Muscle layer of colon (tissue), 2 donors: ENCODE measurements at regions not wholly inside any gene's neighbourhood (a gene's known extent, or its start where the extent isn't known, plus 50 kb on each side); places are given as distances from the start of the nearest gene placed in this dataset.
A peak's percentile ranks its signal among the peaks of the same experiment; 100 is the strongest.

Experiments
- H3K27ac ChIP-seq: one replicate; pipeline ENCODE4 v1.7.0; 2013; ENCODE audit warnings: low read depth, mild to moderate bottlenecking, low read length, moderate library complexity
- H3K27me3 ChIP-seq, 2 donors: one replicate each; pipeline ENCODE4 v1.7.0; 2013; ENCODE audit warnings: low read length in 2 of 2, mild to moderate bottlenecking in 2 of 2; ENCODE audit not compliant: insufficient read depth in 2 of 2, control insufficient read depth in 1 of 2
- H3K36me3 ChIP-seq: one replicate; pipeline ENCODE4 v1.7.0; 2013; ENCODE audit warnings: mild to moderate bottlenecking, low read length; ENCODE audit not compliant: insufficient read depth
- H3K4me1 ChIP-seq: one replicate; pipeline ENCODE4 v1.7.0; 2013; ENCODE audit warnings: mild to moderate bottlenecking, low read length; ENCODE audit not compliant: insufficient read depth
- H3K4me3 ChIP-seq, 2 donors: one replicate each; pipeline ENCODE4 v1.7.0; 2013; ENCODE audit warnings: low read length in 2 of 2, low read depth in 1 of 2, mild to moderate bottlenecking in 1 of 2, moderate library complexity in 1 of 2
- H3K9ac ChIP-seq: one replicate; pipeline ENCODE4 v1.7.0; 2013; ENCODE audit warnings: low read length
- H3K9me3 ChIP-seq: one replicate; pipeline ENCODE4 v1.7.0; 2013; ENCODE audit warnings: mild to moderate bottlenecking, low read length
- donor health status: abdominal sarcoma.
- donor health status: Adenocarcinoma of cecum.

DNA sequence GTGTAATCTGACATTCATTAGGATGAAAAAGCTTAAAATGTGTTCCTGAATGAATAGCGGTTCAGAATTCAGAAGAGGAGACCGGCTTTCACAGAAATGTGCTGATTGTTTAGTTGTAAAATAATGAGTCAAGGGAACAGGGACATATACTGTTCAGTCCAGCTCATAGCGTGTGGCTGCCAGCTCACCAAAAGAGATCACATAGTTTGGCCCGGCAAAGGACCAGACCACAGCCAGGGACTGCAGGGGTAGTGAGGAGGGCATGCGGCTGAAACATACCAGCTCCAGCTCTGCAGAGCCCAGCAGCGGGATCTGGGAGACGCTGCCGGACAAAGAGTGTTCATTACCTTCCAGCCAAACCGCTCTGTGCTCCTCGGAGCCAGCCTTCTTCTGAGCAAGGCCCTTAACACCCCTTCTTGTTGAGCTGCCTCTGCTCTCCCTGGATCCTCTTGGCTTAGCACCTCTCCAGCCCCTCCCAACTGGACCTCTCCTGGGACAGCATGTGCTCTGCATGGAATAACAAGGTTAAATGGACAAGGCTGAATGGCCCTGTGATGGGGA, 116.8 kb upstream of the CNTLN start:
- H3K27ac ChIP-seq: no peak overlapping the region
- no peaks in the 10 kb centered on the region for H3K9me3 ChIP-seq
- no peak overlapping the region for H3K4me3 ChIP-seq

DNA sequence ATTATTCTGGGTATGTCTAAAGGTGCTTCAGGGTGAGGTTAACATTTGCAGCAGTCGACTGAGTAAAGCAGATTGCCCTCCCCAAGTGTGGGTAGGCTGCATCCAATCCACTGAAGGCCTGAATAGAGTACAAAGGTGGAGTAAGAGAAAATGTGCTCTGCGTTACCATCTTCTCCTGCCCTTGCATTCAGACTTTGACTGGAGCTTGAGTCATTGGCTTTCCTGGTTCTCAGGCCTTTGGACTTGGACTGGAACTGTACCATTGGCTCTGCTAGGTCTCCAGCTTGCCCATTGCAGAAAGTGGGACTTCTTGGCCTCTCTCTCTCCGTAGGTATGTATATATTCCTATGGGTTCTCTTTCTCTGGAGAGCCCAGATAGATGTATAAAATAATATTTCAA, 120.9 kb upstream of the CNTLN start:
- no peak overlapping the region for H3K4me3 ChIP-seq
- no peak overlapping the region for H3K9ac ChIP-seq
- H3K27me3 ChIP-seq: no peaks in the 10 kb centered on the region
- no peaks in the 10 kb centered on the region for H3K36me3 ChIP-seq
- no peaks in the 10 kb centered on the region for H3K9me3 ChIP-seq
- no peak overlapping the region for H3K27ac ChIP-seq
- H3K4me1 ChIP-seq: no peaks in the 10 kb centered on the region

More for the DNA sequence above, 116.8 kb upstream of the CNTLN start:
- no peaks in the 10 kb centered on the region for H3K4me1 ChIP-seq
- H3K27me3 ChIP-seq: no peaks in the 10 kb centered on the region
- H3K36me3 ChIP-seq: no peaks in the 10 kb centered on the region
- H3K9ac ChIP-seq: no peak overlapping the region

DNA sequence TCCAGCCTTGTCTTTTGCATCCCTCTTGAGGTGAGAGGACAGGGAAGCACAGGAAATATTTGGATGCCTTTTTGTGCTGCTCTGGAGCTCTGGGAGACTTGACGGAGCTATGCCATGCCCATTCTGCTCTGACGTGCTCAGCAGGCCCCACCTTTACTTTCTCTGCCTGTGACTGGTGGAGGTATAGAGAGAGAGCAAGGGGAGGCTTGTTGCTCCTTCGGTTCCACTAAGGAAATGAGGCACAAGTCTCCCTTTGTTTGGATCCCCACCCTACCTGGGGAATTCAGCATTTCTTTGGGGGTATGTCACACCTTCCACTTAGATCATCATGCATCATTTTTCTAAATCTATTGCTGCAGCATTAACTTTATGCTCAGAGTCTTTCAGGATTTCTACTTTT, 121.8 kb upstream of the CNTLN start:
- H3K27ac ChIP-seq: no peak overlapping the region
- H3K4me1 ChIP-seq: no peaks in the 10 kb centered on the region
- H3K27me3 ChIP-seq: no peaks in the 10 kb centered on the region
- H3K36me3 ChIP-seq: no peaks in the 10 kb centered on the region
- no peak overlapping the region for H3K9ac ChIP-seq
- H3K9me3 ChIP-seq: no peaks in the 10 kb centered on the region
- no peak overlapping the region for H3K4me3 ChIP-seq

DNA sequence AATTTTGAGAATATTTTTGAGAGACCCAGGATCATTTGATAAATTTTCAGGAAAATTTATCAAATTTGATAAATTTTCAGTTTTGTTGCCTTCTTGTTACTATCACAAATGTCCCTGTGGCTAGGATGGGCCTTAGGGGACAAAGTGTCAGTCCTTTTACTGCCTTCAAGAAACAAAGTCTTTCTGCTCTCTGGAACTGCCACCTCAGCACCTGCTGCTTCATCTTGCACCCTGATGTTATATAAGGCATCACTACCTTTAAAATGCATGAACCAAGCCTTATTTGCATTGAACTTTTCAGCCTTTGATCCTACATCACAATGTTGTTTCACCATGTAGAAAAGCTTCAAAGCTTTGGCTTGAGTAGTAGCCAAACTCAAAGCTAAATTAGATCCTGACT, 123.0 kb upstream of the CNTLN start:
- H3K27me3 ChIP-seq: no peaks in the 10 kb centered on the region
- H3K9me3 ChIP-seq: no peaks in the 10 kb centered on the region
- H3K27ac ChIP-seq: no peak overlapping the region
- no peaks in the 10 kb centered on the region for H3K4me1 ChIP-seq
- no peak overlapping the region for H3K9ac ChIP-seq
- H3K4me3 ChIP-seq: no peak overlapping the region
- no peaks in the 10 kb centered on the region for H3K36me3 ChIP-seq

DNA sequence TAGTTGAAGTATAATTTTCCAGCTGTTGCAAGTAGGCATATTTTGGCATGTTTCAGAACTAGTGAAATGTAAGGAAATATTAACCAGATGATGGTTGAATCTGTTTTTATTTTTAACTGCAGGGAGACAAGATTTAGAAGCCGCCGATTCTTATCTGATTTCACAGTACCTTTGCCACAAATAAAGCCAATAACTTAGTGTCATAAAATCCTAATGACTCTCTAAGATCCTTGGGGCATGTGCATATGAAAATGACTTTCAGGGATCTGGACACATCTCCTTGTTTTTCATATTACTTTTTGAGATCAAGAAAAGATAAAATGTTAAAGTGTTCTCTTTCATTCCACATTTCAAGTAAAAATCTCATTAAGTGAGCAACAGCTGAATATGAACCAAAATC, 125.8 kb upstream of the CNTLN start:
- no peak overlapping the region for H3K9ac ChIP-seq
- no peak overlapping the region for H3K4me3 ChIP-seq
- H3K9me3 ChIP-seq: no peaks in the 10 kb centered on the region
- peaks cover 8% of the 10 kb centered on the region for H3K4me1 ChIP-seq
- no peaks in the 10 kb centered on the region for H3K36me3 ChIP-seq
- no peak overlapping the region for H3K27ac ChIP-seq
- no peaks in the 10 kb centered on the region for H3K27me3 ChIP-seq

- Histone ChIP-seq H3K4me1 (peaks cover 8% of the 10 kb centered on the region), H3K9me3 (no peaks in the 10 kb centered on the region), H3K4me3 (peak overlapping the region in 1 of 2 donors; percentile 49), H3K9ac (peak overlapping the region; percentile 7), H3K27me3 (no peaks in the 10 kb centered on the region), H3K27ac (peak overlapping the region; percentile 3), H3K36me3 (no peaks in the 10 kb centered on the region)
Measured at GRCh38 chr9:17005056-17005823, 129.6 kb upstream of the CNTLN start.

GRCh38 chr9:17004500-17004899, 130.3 kb upstream of the CNTLN start:
- H3K9me3 ChIP-seq: no peaks in the 10 kb centered on the region

GRCh38 chr9:17003576-17004240, 131.1 kb upstream of the CNTLN start:
- H3K4me1 ChIP-seq: peaks cover 8% of the 10 kb centered on the region
- H3K27ac ChIP-seq: no peak overlapping the region
- no peaks in the 10 kb centered on the region for H3K36me3 ChIP-seq
- no peak overlapping the region for H3K9ac ChIP-seq
- H3K9me3 ChIP-seq: no peaks in the 10 kb centered on the region
- H3K4me3 ChIP-seq: no peak overlapping the region
- no peaks in the 10 kb centered on the region for H3K27me3 ChIP-seq

More at GRCh38 chr9:17004500-17004899, 130.3 kb upstream of the CNTLN start:
- Histone ChIP-seq H3K9ac (peak overlapping the region; percentile 7), H3K4me3 (peak overlapping the region in 1 of 2 donors; percentile 49), H3K27me3 (no peaks in the 10 kb centered on the region), H3K4me1 (peaks cover 8% of the 10 kb centered on the region), H3K27ac (no peak overlapping the region), H3K36me3 (no peaks in the 10 kb centered on the region)

- H3K9me3 ChIP-seq: peaks cover 12% of the 10 kb centered on the region
Measured at GRCh38 chr9:16996901-16997491, 126.5 kb upstream of the BNC2 start.

DNA sequence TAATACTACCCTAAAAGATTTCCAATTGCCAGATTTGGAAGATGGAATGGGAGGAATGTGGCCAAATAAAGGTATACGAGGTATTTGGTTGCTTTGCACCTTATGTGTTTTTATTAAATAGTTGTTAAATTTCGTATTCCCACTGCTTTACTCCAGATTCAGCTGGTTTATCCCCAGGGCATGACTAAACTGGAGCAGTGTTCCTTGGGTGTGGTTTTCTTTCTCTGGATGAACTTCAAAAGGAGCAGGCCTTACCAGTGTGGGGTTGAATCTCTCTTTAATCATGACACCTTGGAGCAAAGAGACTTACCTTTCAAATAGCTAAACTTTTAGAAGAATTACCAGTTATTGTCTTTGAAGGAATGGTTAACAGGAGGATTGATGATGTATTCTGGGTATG, 121.7 kb upstream of the BNC2 start:
- H3K4me1 ChIP-seq: peaks cover 6% of the 10 kb centered on the region
- H3K27ac ChIP-seq: no peak overlapping the region
- H3K4me3 ChIP-seq: no peak overlapping the region
- no peak overlapping the region for H3K9ac ChIP-seq
- H3K36me3 ChIP-seq: no peaks in the 10 kb centered on the region
- H3K27me3 ChIP-seq: no peaks in the 10 kb centered on the region
- peaks cover 7% of the 10 kb centered on the region for H3K9me3 ChIP-seq

More at GRCh38 chr9:16996901-16997491, 126.5 kb upstream of the BNC2 start:
- Histone ChIP-seq H3K4me3 (no peak overlapping the region), H3K9ac (no peak overlapping the region), H3K36me3 (no peaks in the 10 kb centered on the region), H3K27ac (no peak overlapping the region), H3K27me3 (no peaks in the 10 kb centered on the region), H3K4me1 (no peaks in the 10 kb centered on the region)

DNA sequence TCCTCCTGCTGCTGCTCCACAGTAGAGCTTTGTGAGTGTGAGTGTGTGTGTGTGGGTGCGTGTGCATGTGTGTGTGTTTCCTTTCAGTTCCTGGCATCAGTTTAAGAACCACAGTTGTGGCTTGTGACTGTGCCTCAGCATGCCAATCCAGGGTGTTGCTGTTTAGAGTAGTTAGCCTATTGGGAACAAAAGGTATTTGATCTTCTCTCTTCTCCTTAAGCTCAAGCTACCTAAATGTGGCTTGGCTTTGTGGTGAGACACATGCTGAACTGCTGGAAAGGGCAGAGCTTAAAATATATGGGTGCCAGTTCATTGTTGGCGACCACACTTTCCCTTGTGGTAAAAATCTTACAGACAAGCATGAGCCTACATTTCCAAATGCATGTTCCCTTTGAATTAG, 116.6 kb upstream of the BNC2 start:
- Histone ChIP-seq H3K27ac (peak overlapping the region; percentile 42), H3K27me3 (no peaks in the 10 kb centered on the region), H3K4me1 (peaks cover 20% of the 10 kb centered on the region), H3K36me3 (no peaks in the 10 kb centered on the region), H3K4me3 (no peak overlapping the region), H3K9me3 (no peaks in the 10 kb centered on the region), H3K9ac (no peak overlapping the region)
